ENCODE measurements at regions not wholly inside any gene's neighbourhood (a gene's known extent, or its start where the extent isn't known, plus 50 kb on each side); places are given as distances from the start of the nearest gene placed in this dataset.
"Not testable (repeated sequence)": the region's sequence is repeated elsewhere in the genome, so short reads cannot be mapped to it uniquely, and the experiment has no call there.

DNA sequence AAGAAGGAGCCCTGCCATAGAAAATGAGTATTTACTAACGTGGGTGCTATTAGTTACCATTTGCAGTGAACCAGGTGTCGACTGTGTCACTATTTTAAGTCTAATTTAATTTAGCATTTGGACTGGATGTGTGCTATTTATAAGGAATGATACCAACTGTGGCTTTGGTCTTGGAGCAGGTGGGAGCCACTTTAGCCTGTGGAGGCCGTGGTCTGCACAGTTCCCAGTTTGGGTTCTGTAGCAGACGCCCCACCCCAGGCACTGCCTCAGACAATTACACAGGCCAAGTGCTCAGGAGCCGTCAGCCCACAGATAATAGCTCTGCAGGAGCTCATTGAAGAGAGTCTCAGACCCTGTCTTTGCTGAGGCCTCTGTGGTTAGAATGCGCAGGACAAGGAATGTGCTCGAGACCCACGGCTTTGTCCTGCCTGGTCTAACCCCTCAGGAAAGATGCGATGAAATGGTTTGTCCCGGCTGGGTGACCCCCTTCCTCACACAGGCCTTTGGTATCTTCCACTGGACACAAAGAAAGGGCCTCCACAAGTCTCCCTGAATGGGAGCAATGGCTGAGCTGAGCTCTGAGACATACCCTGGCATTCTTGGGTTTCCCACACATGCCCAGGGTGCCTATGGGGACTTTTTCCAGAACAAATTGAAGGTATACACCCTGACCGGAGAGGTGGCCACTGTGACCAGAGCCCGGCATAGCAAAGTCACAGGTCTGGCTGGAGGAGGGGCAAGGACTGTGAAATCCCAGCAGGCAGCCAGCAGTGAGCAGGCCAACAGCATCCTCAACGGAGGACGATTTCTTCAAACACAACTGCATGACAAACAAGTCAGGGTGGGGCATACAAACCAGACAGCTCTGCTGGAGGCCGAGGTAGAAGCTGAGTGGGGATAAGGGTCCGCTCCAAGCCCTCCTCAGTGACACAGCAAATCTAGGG is 251.2 kb downstream of the ARHGAP12 start:
- no peak overlapping the region for H3K4me3 ChIP-seq (ENCODE audit: low read depth, low read length)
- TF ChIP-seq, protein P1, sequence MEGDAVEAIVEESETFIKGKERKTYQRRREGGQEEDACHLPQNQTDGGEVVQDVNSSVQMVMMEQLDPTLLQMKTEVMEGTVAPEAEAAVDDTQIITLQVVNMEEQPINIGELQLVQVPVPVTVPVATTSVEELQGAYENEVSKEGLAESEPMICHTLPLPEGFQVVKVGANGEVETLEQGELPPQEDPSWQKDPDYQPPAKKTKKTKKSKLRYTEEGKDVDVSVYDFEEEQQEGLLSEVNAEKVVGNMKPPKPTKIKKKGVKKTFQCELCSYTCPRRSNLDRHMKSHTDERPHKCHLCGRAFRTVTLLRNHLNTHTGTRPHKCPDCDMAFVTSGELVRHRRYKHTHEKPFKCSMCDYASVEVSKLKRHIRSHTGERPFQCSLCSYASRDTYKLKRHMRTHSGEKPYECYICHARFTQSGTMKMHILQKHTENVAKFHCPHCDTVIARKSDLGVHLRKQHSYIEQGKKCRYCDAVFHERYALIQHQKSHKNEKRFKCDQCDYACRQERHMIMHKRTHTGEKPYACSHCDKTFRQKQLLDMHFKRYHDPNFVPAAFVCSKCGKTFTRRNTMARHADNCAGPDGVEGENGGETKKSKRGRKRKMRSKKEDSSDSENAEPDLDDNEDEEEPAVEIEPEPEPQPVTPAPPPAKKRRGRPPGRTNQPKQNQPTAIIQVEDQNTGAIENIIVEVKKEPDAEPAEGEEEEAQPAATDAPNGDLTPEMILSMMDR (IDR thresholded peaks at IDR 0.05; ENCODE audit: borderline replicate concordance, insufficient read depth, low read depth, low read length), result no peak

DNA sequence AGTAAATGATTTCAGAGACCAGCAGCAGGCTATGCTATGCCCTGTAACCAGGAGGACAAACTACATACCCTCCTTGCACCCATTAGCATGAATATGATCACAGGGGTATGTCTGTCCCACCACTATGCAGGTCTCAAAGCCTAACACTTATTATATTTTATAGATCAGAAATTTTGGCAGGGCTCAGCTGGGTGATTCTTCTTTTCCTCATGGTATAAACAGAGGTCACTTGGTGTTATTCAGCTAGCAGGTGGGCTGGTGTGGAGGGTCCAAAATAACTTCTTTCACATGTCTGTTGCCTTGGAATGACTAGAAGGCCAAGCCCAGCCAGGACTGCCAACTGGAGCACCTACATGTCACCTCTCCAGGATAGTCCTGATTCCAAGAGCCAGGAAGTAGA is 252.9 kb downstream of the ARHGAP12 start:
- H3K4me3 ChIP-seq (ENCODE audit: low read depth, low read length), result no peak overlapping the region
- TF ChIP-seq, protein P1 (IDR thresholded peaks at IDR 0.05; ENCODE audit: borderline replicate concordance, insufficient read depth, low read depth, low read length), result no peak

DNA sequence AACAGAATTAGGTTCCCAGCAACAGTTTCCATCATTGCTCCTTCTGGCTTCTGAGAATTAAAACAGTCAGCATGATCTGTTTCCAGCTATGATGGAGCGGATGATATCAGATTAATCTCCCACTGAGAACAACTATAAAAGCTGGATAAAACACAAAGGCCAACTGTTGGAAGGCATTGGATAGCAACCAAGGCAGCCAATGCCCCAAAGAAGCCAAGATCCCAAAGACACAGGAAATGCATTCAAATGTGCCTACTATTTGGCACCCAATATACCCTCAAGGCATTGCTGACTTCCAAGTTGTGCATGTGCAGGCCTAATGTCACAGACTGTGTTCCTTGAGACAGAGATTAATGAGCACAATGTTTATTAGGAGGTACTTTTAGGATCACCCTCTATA is 259.3 kb downstream of the ARHGAP12 start:
- TF ChIP-seq, protein P1 (IDR thresholded peaks at IDR 0.05; ENCODE audit: borderline replicate concordance, insufficient read depth, low read depth, low read length), result no peak
- no peak overlapping the region for H3K4me3 ChIP-seq (ENCODE audit: low read depth, low read length)

DNA sequence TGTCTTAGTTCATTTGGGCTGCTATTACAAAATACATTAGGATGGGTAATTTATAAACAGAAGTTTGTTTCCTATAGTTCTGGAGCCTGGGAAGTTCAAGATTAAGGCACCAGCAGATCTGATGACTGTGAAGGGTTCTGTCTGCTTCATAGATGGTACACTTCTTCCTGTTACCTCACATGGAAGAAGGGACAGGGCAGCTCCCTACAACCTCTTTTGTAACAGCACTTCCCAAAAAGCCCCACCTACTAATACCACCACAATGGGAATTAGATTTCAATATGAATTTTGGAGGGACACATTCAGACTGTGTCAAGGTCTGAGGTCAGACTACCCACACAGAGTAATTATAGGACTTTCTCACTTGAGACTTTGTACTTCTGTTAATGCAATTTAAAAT is 260.3 kb downstream of the ARHGAP12 start:
- TF ChIP-seq, protein P1 (IDR thresholded peaks at IDR 0.05; ENCODE audit: borderline replicate concordance, insufficient read depth, low read depth, low read length), result no peak
- no peak overlapping the region for H3K4me3 ChIP-seq (ENCODE audit: low read depth, low read length)

DNA sequence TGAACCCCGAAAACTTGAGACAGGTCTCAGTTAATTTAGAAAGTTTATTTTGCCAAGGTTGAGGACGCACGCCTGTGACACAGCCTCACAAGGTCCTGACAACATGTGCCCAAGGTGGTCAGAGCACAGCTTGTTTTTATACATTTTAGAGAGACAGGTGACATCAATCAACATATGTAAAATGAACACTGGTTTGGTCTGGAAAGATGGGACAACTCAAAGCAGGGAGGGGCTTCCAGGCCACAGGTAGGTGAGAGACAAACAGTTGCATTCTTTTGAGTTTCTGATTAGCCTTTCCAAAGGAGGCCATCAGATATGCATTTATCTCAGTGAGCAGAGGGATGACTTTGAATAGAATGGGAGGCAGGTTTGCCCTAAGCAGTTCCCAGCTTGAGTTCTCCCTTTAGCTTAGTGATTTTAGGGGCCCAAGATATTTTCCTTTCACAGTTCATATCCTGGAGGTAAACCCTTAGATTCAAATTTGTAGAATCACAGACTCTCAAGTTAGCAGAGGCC is 262.8 kb downstream of the ARHGAP12 start:
- not testable (repeated sequence) for H3K4me3 ChIP-seq (ENCODE audit: low read depth, low read length)

DNA sequence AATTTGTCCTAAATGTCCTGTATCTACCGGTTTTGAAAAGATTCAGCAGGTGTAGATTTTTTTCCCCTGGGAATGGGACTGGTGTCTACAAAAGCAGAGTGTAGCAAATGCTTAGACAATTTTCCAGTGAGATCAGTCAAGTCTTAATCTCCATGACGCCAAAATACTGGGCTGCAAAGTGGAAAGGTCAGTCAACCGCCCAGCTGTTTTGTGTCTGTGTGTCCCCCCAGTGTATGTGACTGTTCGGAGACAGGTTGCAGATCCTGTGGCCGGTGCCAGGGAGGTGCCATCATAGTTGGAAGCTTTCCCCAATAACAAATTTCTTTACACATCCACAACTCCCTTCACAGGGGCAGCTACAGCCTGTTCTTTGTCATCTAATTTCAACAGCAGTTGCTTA is 263.8 kb downstream of the ARHGAP12 start:
- TF ChIP-seq, protein P1 (IDR thresholded peaks at IDR 0.05; ENCODE audit: borderline replicate concordance, insufficient read depth, low read depth, low read length), result no peak
- no peak overlapping the region for H3K4me3 ChIP-seq (ENCODE audit: low read depth, low read length)

DNA sequence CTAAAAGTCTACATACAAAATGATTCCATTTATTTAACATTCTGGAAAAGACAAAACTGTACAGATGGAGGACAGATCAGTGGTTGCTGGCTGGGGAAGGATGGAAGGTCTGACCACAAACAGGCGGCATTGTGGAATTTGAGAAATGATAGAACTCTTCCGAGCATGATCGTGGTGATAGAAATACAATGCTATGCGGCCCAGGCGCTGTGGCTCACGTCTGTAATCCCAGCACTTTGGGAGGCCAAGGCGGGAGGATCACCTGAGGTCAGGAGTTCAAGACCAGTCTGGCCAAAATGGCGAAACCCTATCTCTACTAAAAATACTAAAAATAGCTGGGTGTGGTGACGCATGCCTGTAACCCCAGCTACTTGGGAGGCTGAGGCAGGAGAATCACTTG is 264.6 kb downstream of the ARHGAP12 start:
- H3K4me3 ChIP-seq (ENCODE audit: low read depth, low read length), result not testable (repeated sequence)

DNA sequence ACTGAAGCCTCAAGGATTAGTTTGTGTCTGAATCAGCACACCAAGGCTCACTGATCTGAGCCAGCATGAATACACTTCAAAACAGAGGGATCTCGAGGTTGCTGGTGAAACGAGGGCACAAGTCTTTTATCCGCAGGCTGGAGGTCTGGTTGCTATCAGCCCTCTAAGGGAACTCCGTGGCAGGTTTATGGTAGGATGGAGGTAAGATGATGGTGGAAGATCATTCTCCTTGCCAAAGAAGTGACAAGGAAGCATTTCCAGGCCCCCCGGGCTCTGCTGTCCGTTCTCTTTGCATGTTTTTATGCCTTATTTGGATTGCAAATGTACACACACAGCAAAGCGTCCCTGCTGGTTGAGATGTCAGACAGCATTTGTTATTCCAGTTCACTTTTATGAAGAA is 268.3 kb downstream of the ARHGAP12 start:
- no peak overlapping the region for H3K4me3 ChIP-seq (ENCODE audit: low read depth, low read length)
- TF ChIP-seq, protein P1 (IDR thresholded peaks at IDR 0.05; ENCODE audit: borderline replicate concordance, insufficient read depth, low read depth, low read length), result no peak

Data from GM12875 (cell line).